ENCODE measurements at regions not wholly inside any gene's neighbourhood (a gene's known extent, or its start where the extent isn't known, plus 50 kb on each side); places are given as distances from the start of the nearest gene placed in this dataset.

- no peak overlapping the region for H3K4me3 ChIP-seq
- ATAC-seq (no peak), DNase-seq (no peak)
- no peaks in the 10 kb centered on the region for H3K36me3 ChIP-seq
- H3K9me3 ChIP-seq = no peaks in the 10 kb centered on the region
- peaks cover 0 to 4% (median 0%) of the 10 kb centered on the region in 9 donors for H3K27me3 ChIP-seq
- no peak overlapping the region for H3K27ac ChIP-seq
- TF ChIP-seq CTCF (IDR thresholded peaks at IDR 0.05) = no peak
- no peak for TF ChIP-seq POLR2A (IDR thresholded peaks at IDR 0.05)
- no peaks in the 10 kb centered on the region for H3K4me1 ChIP-seq
- 72 to 81% (median 74%) methylated on average over 5 of the region's 5 CpGs for WGBS, 4 donors
- intact Hi-C loops (cut with DNase I) = no loop called here
Measured at GRCh38 chr10:69747179-69747578, 54.5 kb upstream of the COL13A1 start.

- H3K4me3 ChIP-seq = no peak overlapping the region
- H3K9me3 ChIP-seq = no peaks in the 10 kb centered on the region
- DNase-seq (no peak), ATAC-seq (no peak)
- no peak overlapping the region for H3K27ac ChIP-seq
- intact Hi-C loops (cut with DNase I) = no loop called here
- no peaks in the 10 kb centered on the region for H3K36me3 ChIP-seq
- no peaks in the 10 kb centered on the region for H3K4me1 ChIP-seq
- 9 to 80% (median 72%) methylated on average over 1 of the region's 1 CpG for WGBS, 4 donors
- TF ChIP-seq POLR2A (IDR thresholded peaks at IDR 0.05) = no peak
- TF ChIP-seq CTCF (IDR thresholded peaks at IDR 0.05) = no peak
- H3K27me3 ChIP-seq = peaks cover 0 to 4% (median 0%) of the 10 kb centered on the region in 9 donors
Measured at GRCh38 chr10:69748621-69749020, 53.1 kb upstream of the COL13A1 start.

GRCh38 chr10:69749178-69750010 lies 52.3 kb upstream of the COL13A1 start:
- intact Hi-C loops (cut with DNase I) = no loop called here
- H3K4me1 ChIP-seq = no peaks in the 10 kb centered on the region

GRCh38 chr10:69750011-69750373 lies 51.7 kb upstream of the COL13A1 start:
- no peaks in the 10 kb centered on the region for H3K36me3 ChIP-seq
- H3K27ac ChIP-seq = no peak overlapping the region
- no peaks in the 10 kb centered on the region for H3K4me1 ChIP-seq
- no peaks in the 10 kb centered on the region for H3K9me3 ChIP-seq
- intact Hi-C loops (cut with DNase I) = no loop called here
- ATAC-seq (no peak), DNase-seq (no peak)
- no peak overlapping the region for H3K4me3 ChIP-seq
- peaks cover 0 to 4% (median 0%) of the 10 kb centered on the region in 9 donors for H3K27me3 ChIP-seq
- 65 to 81% (median 71%) methylated on average over 9 of the region's 9 CpGs for WGBS, 4 donors
- TF ChIP-seq CTCF (IDR thresholded peaks at IDR 0.05) (no peak), POLR2A (IDR thresholded peaks at IDR 0.05) (no peak)

More at GRCh38 chr10:69749178-69750010, 52.3 kb upstream of the COL13A1 start:
- DNase-seq (no peak), ATAC-seq (no peak)
- Histone ChIP-seq H3K4me3 (no peak overlapping the region), H3K9me3 (no peaks in the 10 kb centered on the region), H3K27ac (no peak overlapping the region), H3K36me3 (no peaks in the 10 kb centered on the region), H3K27me3 (peaks cover 0 to 4% (median 0%) of the 10 kb centered on the region in 9 donors)
- no peak for TF ChIP-seq CTCF (IDR thresholded peaks at IDR 0.05)
- TF ChIP-seq POLR2A (IDR thresholded peaks at IDR 0.05) = no peak
- 68 to 82% (median 72%) methylated on average over 17 of the region's 17 CpGs for WGBS, 4 donors

All from heart left ventricle (tissue), 16 donors.